ENCODE measurements at regions not wholly inside any gene's neighbourhood (a gene's known extent, or its start where the extent isn't known, plus 50 kb on each side); places are given as distances from the start of the nearest gene placed in this dataset.

DNA sequence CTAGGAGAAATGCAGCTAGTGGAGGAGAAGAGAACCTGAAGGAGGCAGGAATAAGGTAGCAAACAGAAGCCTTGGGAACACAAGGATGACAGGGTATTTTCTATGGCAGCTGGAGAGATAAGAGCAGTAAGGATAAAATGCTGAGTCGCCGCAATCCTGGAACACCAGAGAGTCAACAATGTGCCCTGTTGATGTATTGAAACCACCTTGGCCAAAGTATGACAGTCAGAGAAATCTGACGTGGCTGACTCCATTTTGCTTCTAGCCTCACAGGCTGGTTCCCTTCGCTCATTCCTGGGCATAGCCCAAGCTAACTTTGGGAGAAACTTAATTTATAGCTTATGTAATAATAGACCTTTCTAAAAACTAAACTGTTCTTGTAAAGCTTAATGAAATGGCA, 56.6 kb upstream of the C4orf54 start:
- H3K36me3 ChIP-seq = no peaks in the 10 kb centered on the region
- H3K27me3 ChIP-seq = no peaks in the 10 kb centered on the region
- no peaks in the 10 kb centered on the region for H3K4me1 ChIP-seq
- TF ChIP-seq CTCF (IDR thresholded peaks at IDR 0.05) = no peak
- TF ChIP-seq POLR2AphosphoS5 (IDR thresholded peaks at IDR 0.05) = no peak
- TF ChIP-seq POLR2A (IDR thresholded peaks at IDR 0.05) = no peak
- DNase-seq (ENCODE audit: low spot score in 2 of 2) = no peak
- intact Hi-C loops (cut with DNase I; ENCODE audit: low total_unique reads) = no loop called here
- H3K4me3 ChIP-seq = no peak overlapping the region
- H3K27ac ChIP-seq = no peak overlapping the region
- no peaks in the 10 kb centered on the region for H3K9me3 ChIP-seq

DNA sequence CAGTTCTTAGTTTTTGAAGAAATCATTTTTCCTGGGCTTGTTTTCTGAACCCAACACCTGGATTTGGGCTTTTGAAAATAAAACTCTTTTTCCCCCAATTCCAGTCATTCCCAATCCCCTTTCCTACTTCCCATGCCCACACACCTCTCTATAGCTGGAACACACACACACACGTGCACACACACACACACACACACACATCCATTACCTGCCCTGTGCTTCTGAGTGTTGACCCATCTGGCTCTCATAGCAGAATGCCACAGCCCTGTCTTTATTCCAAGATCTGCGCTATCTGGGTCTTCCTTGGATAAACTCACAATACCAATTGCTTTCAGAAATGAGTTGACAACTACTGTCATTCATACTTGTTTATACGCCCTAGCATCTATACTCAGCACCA, 54.9 kb upstream of the C4orf54 start:
- DNase-seq (ENCODE audit: low spot score in 2 of 2) = no peak
- no peak overlapping the region for H3K27ac ChIP-seq
- intact Hi-C loops (cut with DNase I; ENCODE audit: low total_unique reads) = no loop called here
- no peak overlapping the region for H3K4me3 ChIP-seq
- H3K4me1 ChIP-seq = no peaks in the 10 kb centered on the region
- no peaks in the 10 kb centered on the region for H3K36me3 ChIP-seq
- no peak for TF ChIP-seq CTCF (IDR thresholded peaks at IDR 0.05)
- TF ChIP-seq POLR2A (IDR thresholded peaks at IDR 0.05) = no peak
- no peak for TF ChIP-seq POLR2AphosphoS5 (IDR thresholded peaks at IDR 0.05)
- H3K9me3 ChIP-seq = no peaks in the 10 kb centered on the region
- no peaks in the 10 kb centered on the region for H3K27me3 ChIP-seq

GRCh38 chr4:99712099-99712498, 54.5 kb upstream of the C4orf54 start:
- H3K27ac ChIP-seq = no peak overlapping the region
- TF ChIP-seq POLR2A (IDR thresholded peaks at IDR 0.05) (no peak), POLR2AphosphoS5 (IDR thresholded peaks at IDR 0.05) (no peak), CTCF (IDR thresholded peaks at IDR 0.05) (no peak)
- H3K36me3 ChIP-seq = no peaks in the 10 kb centered on the region
- no peaks in the 10 kb centered on the region for H3K4me1 ChIP-seq
- DNase-seq (ENCODE audit: low spot score in 2 of 2) = no peak
- H3K9me3 ChIP-seq = no peaks in the 10 kb centered on the region
- no peaks in the 10 kb centered on the region for H3K27me3 ChIP-seq
- intact Hi-C loops (cut with DNase I; ENCODE audit: low total_unique reads) = no loop called here
- H3K4me3 ChIP-seq = no peak overlapping the region

GRCh38 chr4:99711657-99712056, 54.0 kb upstream of the C4orf54 start:
- Histone ChIP-seq H3K27ac (no peak overlapping the region), H3K4me3 (no peak overlapping the region), H3K27me3 (no peaks in the 10 kb centered on the region), H3K4me1 (no peaks in the 10 kb centered on the region), H3K9me3 (no peaks in the 10 kb centered on the region), H3K36me3 (no peaks in the 10 kb centered on the region)
- no peak for TF ChIP-seq CTCF (IDR thresholded peaks at IDR 0.05)
- intact Hi-C loops (cut with DNase I; ENCODE audit: low total_unique reads) = no loop called here
- DNase-seq (ENCODE audit: low spot score in 2 of 2) = no peak

DNA sequence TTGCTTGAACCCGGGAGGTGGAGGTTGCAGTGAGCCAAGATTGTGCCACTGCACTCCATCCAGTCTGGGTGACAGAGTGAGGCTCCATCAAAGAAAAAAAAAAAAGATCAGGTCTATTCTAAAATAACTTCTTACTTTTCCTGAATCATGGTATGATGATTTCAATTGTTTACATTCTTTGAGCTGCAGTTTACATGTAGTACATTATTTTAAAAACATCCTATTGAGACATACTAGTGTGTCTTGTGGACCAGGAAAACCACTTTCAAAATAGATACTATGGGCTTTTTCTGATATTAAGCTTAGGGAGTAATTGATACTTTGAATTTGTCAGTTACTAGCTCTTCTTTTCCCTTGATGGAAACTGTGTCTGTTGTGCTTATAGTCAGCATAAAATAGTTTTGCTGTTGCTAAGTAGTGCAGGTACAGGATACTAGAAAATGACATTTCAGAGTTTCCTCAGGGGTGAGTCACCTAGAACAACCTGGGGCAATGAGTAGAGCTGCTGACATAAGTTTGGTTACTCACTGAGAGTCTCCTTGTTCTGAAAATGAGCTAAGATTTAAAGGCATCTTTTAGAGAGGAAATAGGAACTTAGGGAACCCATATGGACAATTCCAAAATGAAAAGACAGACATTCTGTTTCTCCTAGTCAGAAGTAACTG, 53.2 kb upstream of the C4orf54 start:
- TF ChIP-seq POLR2A (IDR thresholded peaks at IDR 0.05) = no peak
- TF ChIP-seq POLR2AphosphoS5 (IDR thresholded peaks at IDR 0.05) = no peak
- no peak for TF ChIP-seq CTCF (IDR thresholded peaks at IDR 0.05)
- intact Hi-C loops (cut with DNase I; ENCODE audit: low total_unique reads) = no loop called here
- no peak overlapping the region for H3K4me3 ChIP-seq

More for the DNA sequence above, 53.2 kb upstream of the C4orf54 start:
- Histone ChIP-seq H3K27ac (no peak overlapping the region), H3K4me1 (no peaks in the 10 kb centered on the region), H3K36me3 (no peaks in the 10 kb centered on the region), H3K27me3 (no peaks in the 10 kb centered on the region), H3K9me3 (no peaks in the 10 kb centered on the region)
- DNase-seq (ENCODE audit: low spot score in 2 of 2) = no peak

All from breast epithelium (tissue), 4 donors.